ENCODE measurements at regions not wholly inside any gene's neighbourhood (a gene's known extent, or its start where the extent isn't known, plus 50 kb on each side); places are given as distances from the start of the nearest gene placed in this dataset. TPM values are rescaled to one million over a fixed set of nuclear protein-coding genes. Genes with fewer than 3 reads are reported as not detected.

DNA sequence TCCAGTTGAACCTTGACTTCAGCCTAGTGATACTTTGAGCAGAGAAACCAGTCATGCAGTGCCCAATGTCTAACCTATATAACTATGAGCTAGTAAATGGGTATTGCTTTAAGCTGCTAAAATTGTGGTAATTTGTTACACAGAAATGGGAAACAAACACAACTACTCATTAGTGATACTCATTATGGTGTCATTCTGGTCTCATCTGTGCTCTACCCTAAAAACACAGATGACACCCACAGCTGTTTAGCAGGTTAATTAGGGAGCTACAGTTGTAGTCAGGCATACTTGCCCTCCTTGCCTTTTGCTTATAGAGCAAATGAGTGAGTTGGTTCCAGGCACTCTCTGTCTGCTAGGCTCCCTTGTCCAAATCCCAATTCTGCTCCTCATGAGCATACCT lies 50.0 kb upstream of the ATF7IP start:
- H3K36me3 ChIP-seq (ENCODE audit: control insufficient read depth in 4 of 4, insufficient read depth in 3 of 4, low read depth in 1 of 4, low read length in 3 of 4): no peaks in the 10 kb centered on the region
- no peak overlapping the region for H3K9ac ChIP-seq (ENCODE audit: low read depth in 1 of 2, low read length in 2 of 2)
- no peaks in the 10 kb centered on the region for H3K4me1 ChIP-seq (ENCODE audit: control insufficient read depth in 4 of 4, insufficient read depth in 4 of 4, low read length in 3 of 4)
- H3K27ac ChIP-seq (ENCODE audit: low read depth in 1 of 2, low read length in 2 of 2): no peak overlapping the region
- H3K4me3 ChIP-seq (ENCODE audit: low read depth in 1 of 3, low read length in 3 of 3): no peak overlapping the region
- no peaks in the 10 kb centered on the region for H3K9me3 ChIP-seq (ENCODE audit: control insufficient read depth in 4 of 4, low read length in 3 of 4)
- TF ChIP-seq, protein P1, sequence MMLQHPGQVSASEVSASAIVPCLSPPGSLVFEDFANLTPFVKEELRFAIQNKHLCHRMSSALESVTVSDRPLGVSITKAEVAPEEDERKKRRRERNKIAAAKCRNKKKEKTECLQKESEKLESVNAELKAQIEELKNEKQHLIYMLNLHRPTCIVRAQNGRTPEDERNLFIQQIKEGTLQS (IDR thresholded peaks at IDR 0.05): no peak
- no peak for DNase-seq (ENCODE audit: low spot score)
- no peaks in the 10 kb centered on the region for H3K27me3 ChIP-seq (ENCODE audit: control insufficient read depth in 4 of 4, insufficient read depth in 4 of 4, low read length in 3 of 4)

Small RNA genes in the stretch of these regions (small RNA-seq; reads per million reads assigned to genes)
- gene AC092470.1: not detected
- gene AC135001.1: not detected
- gene MRPS18CP4: not detected
- gene RNU6-491P: not detected

Measured in liver (tissue), 7 donors.